Adipose tissue (tissue), 3 donors: ENCODE measurements at regions not wholly inside any gene's neighbourhood (a gene's known extent, or its start where the extent isn't known, plus 50 kb on each side); places are given as distances from the start of the nearest gene placed in this dataset.
"Not testable (repeated sequence)": the region's sequence is repeated elsewhere in the genome, so short reads cannot be mapped to it uniquely, and the experiment has no call there.

Source experiments
- H3K27ac ChIP-seq: one replicate; pipeline ENCODE4 v1.5.1; 2013; ENCODE audit warnings: low read depth, low read length
- WGBS, 3 donors: extraction: QIAGEN DNeasy Blood & Tissue Kit; methylation state at CpG; one replicate each; pipeline ENCODE4 v1.1.7; 2013; 5-methylcytosine and 5-hydroxymethylcytosine counted together
- donor health status: healthy with polysubstance abuse.
- donor health status: Bipolar disorder and iron deficiency.
- donor health status: healthy.

DNA sequence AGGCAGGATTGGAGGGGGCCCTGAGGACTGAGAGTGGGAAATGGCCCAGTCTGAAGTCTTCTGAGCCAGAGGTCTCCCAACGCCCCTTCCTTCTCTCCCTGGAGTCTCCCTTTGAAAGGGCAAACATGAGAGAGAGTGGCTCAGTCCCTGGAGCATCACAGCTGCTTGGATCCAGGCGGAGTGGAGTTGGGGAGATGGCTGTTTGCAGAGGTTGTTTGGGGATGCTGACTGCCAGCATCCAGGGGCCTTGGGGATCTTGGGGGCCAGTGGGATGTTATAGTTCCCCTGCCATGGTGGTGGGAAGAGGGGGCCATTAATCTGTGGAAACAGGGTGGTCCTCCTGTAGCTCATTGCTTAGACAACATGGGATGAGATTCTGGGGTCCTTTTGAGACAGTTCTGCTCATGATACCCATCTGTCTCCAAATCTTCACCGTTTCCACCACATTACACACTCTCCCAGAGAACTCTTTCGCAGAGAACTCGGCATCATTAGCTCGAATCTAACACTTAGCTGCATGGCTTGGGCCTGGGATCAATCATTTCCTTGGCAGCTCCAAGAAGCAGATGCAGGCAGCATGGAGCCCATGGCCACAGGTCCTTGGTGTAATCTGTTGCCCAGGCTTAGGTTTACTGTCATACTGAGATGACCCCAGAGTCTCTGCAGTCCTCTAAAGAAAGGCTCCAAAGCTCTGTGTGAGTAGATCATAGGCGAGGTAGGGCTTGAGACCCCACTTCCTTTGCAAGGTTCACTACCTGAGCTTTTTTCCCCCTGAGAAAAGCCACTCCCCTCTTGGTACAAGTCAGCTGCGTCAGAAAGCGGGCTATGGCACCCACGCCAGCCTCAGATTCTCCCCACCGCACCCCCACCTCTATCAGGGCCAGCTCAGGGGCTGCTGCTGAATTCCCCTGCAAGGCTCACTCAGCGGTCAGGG lies 54.4 kb upstream of the SH3PXD2B start:
- no peak overlapping the region for H3K27ac ChIP-seq
- 72 to 87% (median 80%) methylated on average over 12 of the region's 12 CpGs for WGBS, 3 donors

DNA sequence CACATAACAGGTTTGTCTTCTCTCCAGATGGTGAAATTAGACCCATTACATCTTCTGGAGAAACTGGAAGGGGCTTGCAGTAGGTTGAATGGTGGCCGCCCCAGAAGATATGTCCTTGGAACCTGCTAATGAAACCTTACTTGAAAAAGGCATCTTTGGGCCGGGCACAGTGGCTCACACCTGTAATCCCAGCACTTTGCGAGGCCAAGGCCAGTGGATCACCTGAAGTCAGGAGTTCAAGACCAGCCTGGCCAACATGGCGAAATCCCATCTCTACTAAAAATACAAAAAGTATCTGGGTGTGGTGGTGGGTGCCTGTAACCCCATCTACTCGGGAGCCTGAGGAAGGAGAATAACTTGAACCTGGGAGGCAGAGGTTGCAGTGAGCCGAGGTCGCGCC lies 53.2 kb upstream of the SH3PXD2B start:
- H3K27ac ChIP-seq: not testable (repeated sequence)
- WGBS, 3 donors: 83 to 90% (median 89%) methylated on average over 8 of the region's 8 CpGs

DNA sequence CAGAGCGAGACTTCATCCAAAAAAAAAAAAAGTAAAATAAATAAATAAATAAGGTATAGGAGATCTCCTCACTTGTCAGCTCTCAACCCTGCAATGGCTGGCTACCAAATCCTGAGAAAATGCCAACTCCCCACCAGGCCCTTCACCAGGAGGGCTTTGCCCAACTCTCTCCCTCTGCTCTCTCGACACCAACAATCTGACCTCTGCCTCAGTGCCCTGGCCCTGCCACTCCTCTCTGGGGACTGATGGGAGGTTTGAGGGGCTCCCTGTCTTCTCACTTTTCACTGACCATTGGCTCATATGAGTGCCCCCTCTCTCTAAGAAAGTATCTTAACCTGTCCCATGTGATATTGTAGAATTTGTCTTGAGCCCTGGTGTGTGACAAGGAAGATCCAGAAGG lies 52.6 kb upstream of the SH3PXD2B start:
- no peak overlapping the region for H3K27ac ChIP-seq
- WGBS, 3 donors: 94 to 98% (median 94%) methylated on average over 2 of the region's 2 CpGs

- no peak overlapping the region for H3K27ac ChIP-seq
- whole genome bisulfite sequencing, 3 donors: 36 to 80% (median 79%) methylated on average over 7 of the region's 7 CpGs
Observed at GRCh38 chr5:172506251-172506650, 51.9 kb upstream of the SH3PXD2B start.

GRCh38 chr5:172505845-172506244 lies 51.5 kb upstream of the SH3PXD2B start:
- no peak overlapping the region for H3K27ac ChIP-seq
- whole genome bisulfite sequencing, 3 donors: 49 to 94% (median 90%) methylated on average over 7 of the region's 7 CpGs

- WGBS, 3 donors: 71 to 87% (median 81%) methylated on average over 8 of the region's 8 CpGs
- H3K27ac ChIP-seq: no peak overlapping the region
Observed at GRCh38 chr5:172505403-172505759, 51.1 kb upstream of the SH3PXD2B start.

DNA sequence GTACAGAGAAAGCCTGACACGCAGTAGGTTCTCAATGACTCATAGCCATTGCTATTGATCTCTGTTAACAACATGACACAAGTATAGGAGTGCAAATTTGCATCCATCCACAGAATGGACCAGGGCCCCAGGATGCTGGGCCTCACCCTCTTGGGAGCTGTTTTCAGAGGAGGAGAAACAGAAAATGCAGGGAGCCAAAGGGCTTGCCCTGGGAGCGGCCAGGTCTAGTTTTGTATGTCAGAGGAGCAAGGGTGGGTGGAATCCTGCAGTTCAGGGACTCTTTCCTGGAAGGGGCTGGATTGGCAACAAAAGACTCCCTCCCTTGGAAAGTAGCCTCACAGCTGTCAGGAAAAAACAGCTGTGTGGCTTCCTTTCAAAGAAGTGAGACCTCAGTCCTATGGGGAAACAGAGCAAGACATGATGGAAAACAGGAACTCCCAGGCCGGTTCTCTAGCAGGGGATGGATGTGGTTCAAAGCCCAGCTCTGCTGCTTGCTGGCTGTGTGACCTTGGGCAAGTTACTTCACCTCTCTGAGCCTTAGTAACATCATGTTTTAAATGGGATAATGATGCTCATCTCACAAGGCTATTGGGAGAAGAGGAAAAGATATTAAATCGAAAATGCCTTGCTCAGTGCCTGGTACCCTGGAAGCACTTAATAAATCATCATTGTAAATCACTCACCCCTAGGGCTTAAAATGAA lies 50.5 kb upstream of the SH3PXD2B start:
- no peak overlapping the region for H3K27ac ChIP-seq
- WGBS, 3 donors: 47 to 75% (median 51%) methylated on average over 4 of the region's 4 CpGs

- 51 to 63% (median 62%) methylated on average over 10 of the region's 10 CpGs for WGBS, 3 donors
- peak overlapping the region; percentile 64 for H3K27ac ChIP-seq
Observed at GRCh38 chr5:172503925-172504700, 49.8 kb upstream of the SH3PXD2B start.
